HepG2 (cell line): ENCODE measurements at regions not wholly inside any gene's neighbourhood (a gene's known extent, or its start where the extent isn't known, plus 50 kb on each side); places are given as distances from the start of the nearest gene placed in this dataset.

ENCODE experiments used
- ARID2 ChIP-seq: sonication (generic); formaldehyde crosslinking; IDR thresholded peaks from 2 replicates; pipeline ENCODE4 v1.8.1; 2022; ENCODE audit warnings: mild to moderate bottlenecking, missing genetic modification reagents, borderline replicate concordance
- CEBPB ChIP-seq: IDR thresholded peaks from 2 replicates; pipeline ENCODE4 v1.6.1; 2011; ENCODE audit warnings: low read depth, low read length, improper control_type of control experiment, borderline replicate concordance
- CTCF ChIP-seq: sonication (generic); formaldehyde crosslinking; IDR thresholded peaks from 2 replicates; pipeline ENCODE4 v1.5.0; 2020; ENCODE audit warnings: mild to moderate bottlenecking, missing genetic modification reagents, moderate library complexity
- POLR2A ChIP-seq, 2 experiments: IDR thresholded peaks; 2 replicates each; pipeline ENCODE4 v1.6.1; 2011; ENCODE audit warnings: low read depth in 2 of 2, low read length in 2 of 2, mild to moderate bottlenecking in 1 of 2, moderate library complexity in 1 of 2; ENCODE audit not compliant: insufficient read depth in 1 of 2
- POLR2AphosphoS5 ChIP-seq: IDR thresholded peaks from 2 replicates; pipeline ENCODE4 v1.6.1; 2012; ENCODE audit warnings: low read depth, low read length
- SP2 ChIP-seq: sonication (generic); formaldehyde crosslinking; IDR thresholded peaks from 2 replicates; pipeline ENCODE4 v1.5.1; 2020; ENCODE audit warnings: mild to moderate bottlenecking, missing genetic modification reagents
- XBP1 ChIP-seq: sonication (generic); formaldehyde crosslinking; IDR thresholded peaks from 2 replicates; pipeline ENCODE4 v1.5.0; 2020; ENCODE audit warnings: missing genetic modification reagents
- ZBTB1 ChIP-seq: sonication (generic); formaldehyde crosslinking; IDR thresholded peaks from 2 replicates; pipeline ENCODE4 v1.4.0; 2020; ENCODE audit warnings: missing genetic modification reagents, borderline replicate concordance
- ZNF629 ChIP-seq: sonication (generic); formaldehyde crosslinking; conservative IDR thresholded peaks from 2 replicates; pipeline ENCODE4 v1.5.0; 2020; ENCODE audit warnings: missing genetic modification reagents
- TF ChIP-seq, protein P1 (sequence below): IDR thresholded peaks from 2 replicates; pipeline ENCODE4 v1.6.1; 2012; ENCODE audit warnings: low read depth, low read length, improper control_type of control experiment
- TF ChIP-seq, protein P2 (sequence below): IDR thresholded peaks from 2 replicates; pipeline ENCODE4 v1.6.1; 2016; ENCODE audit warnings: control low read depth

GRCh38 chr21:16587681-16588375, 858.0 kb downstream of the USP25 start:
- TF ChIP-seq ZNF629 (no peak), SP2 (CRISPR knock-in tag) (no peak), XBP1 (CRISPR knock-in tag) (no peak), POLR2AphosphoS5 (no peak), POLR2A (IDR thresholded peaks at IDR 0.05; ENCODE audit: insufficient read depth in 1 of 2, low read depth in 2 of 2, low read length in 2 of 2) (no peak), CEBPB (no peak), ZBTB1 (no peak), ARID2 (no peak), CTCF (CRISPR knock-in tag) (no peak)
- TF ChIP-seq, protein P1, sequence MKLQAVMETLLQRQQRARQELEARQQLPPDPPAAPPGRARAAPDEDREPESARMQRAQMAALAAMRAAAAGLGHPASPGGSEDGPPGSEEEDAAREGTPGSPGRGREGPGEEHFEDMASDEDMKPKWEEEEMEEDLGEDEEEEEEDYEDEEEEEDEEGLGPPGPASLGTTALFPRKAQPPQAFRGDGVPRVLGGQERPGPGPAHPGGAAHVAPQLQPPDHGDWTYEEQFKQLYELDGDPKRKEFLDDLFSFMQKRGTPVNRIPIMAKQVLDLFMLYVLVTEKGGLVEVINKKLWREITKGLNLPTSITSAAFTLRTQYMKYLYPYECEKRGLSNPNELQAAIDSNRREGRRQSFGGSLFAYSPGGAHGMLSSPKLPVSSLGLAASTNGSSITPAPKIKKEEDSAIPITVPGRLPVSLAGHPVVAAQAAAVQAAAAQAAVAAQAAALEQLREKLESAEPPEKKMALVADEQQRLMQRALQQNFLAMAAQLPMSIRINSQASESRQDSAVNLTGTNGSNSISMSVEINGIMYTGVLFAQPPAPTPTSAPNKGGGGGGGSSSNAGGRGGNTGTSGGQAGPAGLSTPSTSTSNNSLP = no peak
- TF ChIP-seq, protein P2, sequence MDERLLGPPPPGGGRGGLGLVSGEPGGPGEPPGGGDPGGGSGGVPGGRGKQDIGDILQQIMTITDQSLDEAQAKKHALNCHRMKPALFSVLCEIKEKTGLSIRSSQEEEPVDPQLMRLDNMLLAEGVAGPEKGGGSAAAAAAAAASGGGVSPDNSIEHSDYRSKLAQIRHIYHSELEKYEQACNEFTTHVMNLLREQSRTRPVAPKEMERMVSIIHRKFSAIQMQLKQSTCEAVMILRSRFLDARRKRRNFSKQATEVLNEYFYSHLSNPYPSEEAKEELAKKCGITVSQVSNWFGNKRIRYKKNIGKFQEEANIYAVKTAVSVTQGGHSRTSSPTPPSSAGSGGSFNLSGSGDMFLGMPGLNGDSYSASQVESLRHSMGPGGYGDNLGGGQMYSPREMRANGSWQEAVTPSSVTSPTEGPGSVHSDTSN (CRISPR knock-in tag) = no peak
